VCaP (cell line): ENCODE measurements at regions not wholly inside any gene's neighbourhood (a gene's known extent, or its start where the extent isn't known, plus 50 kb on each side); places are given as distances from the start of the nearest gene placed in this dataset.
"Not testable (repeated sequence)": the region's sequence is repeated elsewhere in the genome, so short reads cannot be mapped to it uniquely, and the experiment has no call there.

Source experiments
- H3K27ac ChIP-seq: fragments of 450-650 bp; 2 replicates; pipeline ENCODE4 v1.5.1; 2017
- TF ChIP-seq, protein P1 (sequence below): fragments of 450-650 bp; conservative IDR thresholded peaks from 2 replicates; pipeline ENCODE4 v1.5.1; 2017; ENCODE audit warnings: mild to moderate bottlenecking, moderate library complexity

DNA sequence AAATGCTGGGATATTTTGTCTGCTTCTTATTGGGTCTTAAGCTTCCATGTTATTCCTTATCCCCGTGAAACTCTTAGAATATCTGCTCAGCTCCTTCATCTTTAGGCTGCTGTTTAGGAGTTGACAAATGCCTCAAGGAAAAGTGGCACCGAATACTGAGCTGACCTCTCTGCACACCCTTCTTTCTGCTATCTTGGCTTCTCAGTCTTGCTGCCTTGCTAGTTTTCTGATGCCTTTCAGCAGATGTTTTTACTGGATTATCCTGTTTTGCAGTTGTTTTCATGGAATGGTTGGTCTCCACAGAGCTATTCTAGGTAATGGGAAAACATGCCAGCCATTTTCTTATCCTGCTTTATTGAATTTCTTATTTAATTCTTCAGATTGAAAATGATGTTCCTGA, 86.3 kb downstream of the GYPE start:
- H3K27ac ChIP-seq, result no peak overlapping the region
- TF ChIP-seq, protein P1, sequence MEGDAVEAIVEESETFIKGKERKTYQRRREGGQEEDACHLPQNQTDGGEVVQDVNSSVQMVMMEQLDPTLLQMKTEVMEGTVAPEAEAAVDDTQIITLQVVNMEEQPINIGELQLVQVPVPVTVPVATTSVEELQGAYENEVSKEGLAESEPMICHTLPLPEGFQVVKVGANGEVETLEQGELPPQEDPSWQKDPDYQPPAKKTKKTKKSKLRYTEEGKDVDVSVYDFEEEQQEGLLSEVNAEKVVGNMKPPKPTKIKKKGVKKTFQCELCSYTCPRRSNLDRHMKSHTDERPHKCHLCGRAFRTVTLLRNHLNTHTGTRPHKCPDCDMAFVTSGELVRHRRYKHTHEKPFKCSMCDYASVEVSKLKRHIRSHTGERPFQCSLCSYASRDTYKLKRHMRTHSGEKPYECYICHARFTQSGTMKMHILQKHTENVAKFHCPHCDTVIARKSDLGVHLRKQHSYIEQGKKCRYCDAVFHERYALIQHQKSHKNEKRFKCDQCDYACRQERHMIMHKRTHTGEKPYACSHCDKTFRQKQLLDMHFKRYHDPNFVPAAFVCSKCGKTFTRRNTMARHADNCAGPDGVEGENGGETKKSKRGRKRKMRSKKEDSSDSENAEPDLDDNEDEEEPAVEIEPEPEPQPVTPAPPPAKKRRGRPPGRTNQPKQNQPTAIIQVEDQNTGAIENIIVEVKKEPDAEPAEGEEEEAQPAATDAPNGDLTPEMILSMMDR, result no peak

DNA sequence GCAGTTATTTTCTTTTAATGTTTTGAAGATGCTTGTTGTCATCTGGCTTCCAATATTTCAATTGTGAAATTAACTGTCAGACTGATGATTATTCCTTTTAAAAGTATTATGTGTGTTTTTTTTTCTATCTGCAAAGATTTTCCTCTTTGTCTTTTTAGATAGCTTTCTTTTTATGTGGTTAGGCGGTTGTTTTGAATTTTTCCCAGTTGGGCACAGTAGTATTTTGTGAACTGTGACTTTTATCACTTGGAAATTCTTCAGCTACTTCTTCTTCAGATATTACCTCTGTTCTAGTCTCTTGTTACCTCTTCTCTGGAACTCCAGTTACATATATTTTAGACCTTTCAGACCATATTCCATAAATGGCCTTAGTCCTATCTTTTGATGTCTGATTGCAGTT, 87.5 kb downstream of the GYPE start:
- not testable (repeated sequence) for H3K27ac ChIP-seq

DNA sequence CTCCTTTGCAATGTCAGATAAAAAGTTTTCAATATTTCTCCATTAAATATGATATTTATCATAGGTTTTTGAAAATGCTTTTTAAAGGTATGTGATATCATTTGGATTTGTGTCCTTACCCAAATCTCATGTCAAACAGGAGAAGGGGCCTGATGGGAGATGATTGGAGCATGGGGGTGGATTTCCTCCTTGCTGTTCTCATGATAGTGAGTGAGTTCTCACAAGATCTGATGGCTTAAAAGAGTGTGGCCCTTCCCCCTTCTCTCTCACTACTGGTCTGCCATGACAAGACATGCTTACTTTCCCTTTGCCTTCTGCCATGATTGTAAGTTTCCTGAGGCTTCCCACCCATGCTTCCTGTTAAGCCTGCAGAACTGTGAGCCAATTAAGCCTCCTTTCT, 90.0 kb downstream of the GYPE start:
- H3K27ac ChIP-seq, result not testable (repeated sequence)

DNA sequence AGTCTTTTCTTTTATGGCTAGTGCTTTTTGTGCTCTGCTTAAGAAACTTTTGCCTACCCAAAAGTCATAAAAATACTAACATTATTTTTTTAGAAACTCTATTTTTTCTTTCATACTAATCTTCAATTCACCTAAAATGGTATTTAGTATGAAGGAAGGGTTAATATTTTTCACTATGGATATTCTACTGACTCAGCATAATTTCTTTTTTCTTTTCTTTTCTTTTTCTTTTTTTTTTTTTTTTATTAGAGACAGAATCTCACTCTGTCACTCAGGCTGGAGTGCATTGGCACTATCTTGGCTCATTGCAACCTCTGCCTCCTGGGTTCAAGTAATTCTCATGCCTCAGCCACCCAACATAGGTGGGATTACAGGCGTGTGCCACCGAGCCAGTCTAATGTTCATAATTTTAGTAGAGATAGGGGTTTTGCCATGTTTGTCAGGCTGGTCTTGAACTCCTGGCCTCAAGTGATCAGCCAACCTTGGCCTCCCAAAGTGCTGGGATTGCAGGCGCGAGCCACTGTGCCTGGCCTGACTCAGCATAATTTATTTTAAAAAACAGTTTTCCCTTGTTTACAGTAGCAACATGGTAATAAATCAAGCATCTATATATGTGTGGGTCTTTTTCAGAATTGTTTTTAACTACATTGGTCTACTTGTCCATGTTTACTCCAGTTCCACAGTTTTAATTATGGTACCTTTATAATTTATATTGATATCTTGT, 91.8 kb downstream of the GYPE start:
- not testable (repeated sequence) for H3K27ac ChIP-seq

DNA sequence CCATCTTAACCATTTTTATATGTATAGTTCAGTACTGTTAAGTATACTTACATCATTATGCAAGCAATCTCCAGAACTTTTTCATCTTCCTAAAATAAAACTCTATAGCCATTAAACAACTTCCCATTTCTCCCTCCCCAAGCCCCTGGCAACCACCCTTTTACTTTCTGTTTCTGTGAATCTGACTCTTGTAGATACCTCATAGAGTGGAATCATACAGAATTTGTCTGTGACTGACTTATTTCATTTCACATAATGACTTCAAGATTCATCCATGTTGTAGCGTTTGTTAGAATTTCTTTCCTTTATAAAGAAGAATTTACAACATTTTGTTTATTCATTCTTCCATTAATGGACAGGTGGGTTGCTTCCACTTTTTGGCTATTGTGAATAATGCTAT, 91.2 kb upstream of the FREM3 start:
- H3K27ac ChIP-seq, result not testable (repeated sequence)

DNA sequence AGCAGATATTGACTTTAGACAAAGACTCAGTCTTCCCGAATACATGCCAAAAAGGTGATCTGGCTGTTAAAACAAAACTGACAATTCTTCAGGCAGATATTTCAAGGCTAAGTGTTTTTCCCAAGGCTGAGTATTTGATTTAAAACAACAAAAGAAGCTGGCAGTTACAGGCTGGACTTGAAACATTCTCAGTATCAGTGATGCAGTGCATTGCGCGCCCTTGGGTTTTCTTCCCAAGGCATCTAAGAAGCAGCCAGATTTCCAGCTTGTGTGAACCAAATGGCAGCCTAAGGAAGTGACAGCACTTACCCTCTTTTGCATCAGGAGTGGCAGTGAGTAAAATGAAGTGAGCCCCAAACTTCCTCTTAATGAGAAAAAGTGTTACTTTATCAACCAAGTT, 90.0 kb upstream of the FREM3 start:
- not testable (repeated sequence) for H3K27ac ChIP-seq

DNA sequence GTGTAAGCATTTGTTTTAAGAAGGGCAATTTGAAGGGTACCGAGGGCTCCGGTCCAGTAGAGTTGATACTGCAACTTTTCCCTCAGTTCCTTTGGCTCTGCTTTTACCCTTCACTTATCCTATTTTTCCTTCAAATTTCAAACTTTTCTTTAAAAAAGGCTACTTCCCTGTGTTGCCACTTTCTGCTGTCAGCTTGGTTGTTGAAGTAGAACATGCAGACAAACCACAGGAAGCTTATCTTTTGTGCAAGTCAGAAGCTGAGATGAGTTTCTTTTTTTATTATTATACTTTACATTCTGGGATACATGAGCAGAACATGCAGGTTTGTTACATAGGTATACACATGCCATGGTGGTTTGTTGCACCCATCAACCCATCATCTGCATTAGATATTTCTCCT, 89.1 kb upstream of the FREM3 start:
- not testable (repeated sequence) for H3K27ac ChIP-seq

DNA sequence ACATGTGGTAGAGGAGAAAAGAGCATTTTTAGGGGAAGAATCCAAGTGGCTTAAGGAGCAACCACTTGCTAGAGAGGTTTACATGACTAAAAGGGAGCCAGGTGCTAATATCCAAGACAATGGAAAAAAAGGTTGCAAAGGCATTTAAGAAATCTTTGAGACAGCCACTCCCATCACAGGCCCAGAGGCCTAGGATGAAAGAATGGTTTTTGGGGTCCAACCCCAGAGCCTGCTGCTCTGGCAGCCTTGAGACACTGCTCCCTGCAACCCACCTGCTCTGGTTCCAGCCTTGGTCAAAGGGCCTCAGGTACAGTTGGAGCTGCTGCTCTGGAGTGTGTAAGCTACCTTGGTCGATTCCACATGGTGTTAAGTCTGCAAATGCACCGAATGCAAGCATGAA, 84.1 kb upstream of the FREM3 start:
- no peak overlapping the region for H3K27ac ChIP-seq
- TF ChIP-seq, protein P1, result no peak

DNA sequence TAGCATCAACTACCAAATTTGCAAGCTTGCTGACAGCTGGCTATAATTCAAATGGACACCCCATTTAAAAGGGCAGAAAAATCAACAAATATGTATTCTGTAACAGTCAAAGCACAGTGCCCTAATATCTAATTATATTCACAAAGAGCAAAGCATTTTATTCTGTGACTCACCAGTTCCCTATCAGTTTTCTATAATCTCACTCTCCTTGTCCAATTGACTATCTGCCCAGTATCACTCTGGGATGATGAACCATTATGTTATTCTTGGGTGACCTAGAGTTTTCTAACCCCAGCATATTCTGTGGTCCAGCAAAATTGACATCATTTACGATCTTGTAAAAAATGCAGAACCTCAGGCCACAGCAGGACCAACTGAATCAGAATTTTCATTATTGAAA, 82.0 kb upstream of the FREM3 start:
- TF ChIP-seq, protein P1, result no peak
- peak overlapping the region; percentile 66 for H3K27ac ChIP-seq

DNA sequence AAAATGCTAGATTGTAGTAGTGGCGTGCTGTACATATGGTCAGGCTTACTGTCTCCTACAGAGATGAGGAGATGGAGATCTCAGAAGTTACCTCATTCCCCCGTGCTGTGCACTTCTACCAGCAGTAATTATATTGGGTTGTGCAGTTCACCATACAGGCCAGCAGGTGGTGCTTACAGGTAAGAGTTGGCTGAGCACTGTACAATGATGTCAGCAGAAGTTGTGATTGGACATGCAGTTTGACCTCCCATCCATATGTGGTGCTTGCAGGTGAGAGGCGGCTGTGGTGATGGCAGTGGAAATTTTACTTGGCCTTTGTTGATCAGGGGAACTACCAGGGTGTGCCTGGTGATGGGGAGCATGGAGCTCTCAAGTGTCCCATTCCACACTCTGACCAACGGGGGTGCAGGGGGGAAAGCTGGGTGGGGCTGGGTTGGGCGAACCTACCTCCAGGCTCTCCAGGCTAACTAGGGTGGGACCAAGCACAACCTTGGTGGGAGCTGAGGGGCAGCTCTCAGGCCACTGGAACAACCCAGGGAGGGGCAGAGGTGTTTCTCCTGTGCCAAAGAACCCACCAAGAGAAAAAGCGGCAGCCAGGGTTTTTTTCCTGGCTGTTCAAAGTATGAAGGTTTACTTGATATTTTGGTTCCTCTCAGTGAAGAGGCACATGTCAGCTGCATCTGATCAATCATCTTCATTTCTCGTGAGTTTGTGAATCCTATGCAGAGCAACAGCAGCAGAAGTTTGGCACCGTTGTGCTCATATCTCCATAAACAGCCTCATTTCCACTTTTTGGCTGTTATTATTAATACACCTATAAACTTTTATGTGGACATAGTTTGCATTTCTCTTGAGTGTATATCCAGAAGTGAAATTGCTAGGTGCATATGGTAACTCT, 73.8 kb upstream of the FREM3 start:
- H3K27ac ChIP-seq, result no peak overlapping the region
- TF ChIP-seq, protein P1, result peak; percentile 68

DNA sequence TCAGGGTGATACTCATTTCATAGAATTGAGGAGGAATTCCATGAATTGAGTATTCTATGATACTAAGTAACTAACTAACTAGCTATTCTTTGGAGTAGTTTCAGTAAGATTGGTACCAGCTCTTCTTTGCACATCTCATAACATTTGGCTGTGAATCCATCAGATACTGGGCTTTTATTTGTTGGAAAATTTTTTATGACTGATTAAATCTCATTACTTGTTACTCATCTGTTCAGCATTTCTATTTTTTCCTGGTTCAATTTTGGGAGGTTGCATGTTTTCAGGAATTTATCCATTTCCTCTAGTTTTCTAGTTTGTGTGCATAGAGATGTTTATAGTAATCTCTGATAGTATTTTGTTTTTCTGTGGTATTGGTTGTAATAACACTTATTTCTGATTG, 70.8 kb upstream of the FREM3 start:
- TF ChIP-seq, protein P1, result no peak
- H3K27ac ChIP-seq, result no peak overlapping the region
